IMR-90 (cell line): ENCODE measurements at regions not wholly inside any gene's neighbourhood (a gene's known extent, or its start where the extent isn't known, plus 50 kb on each side); places are given as distances from the start of the nearest gene placed in this dataset.
A peak's percentile ranks its signal among the peaks of the same experiment; 100 is the strongest.

ENCODE experiments used
- ATAC-seq: fragments of 200-7000 bp; cut with Tn5 transposase; 2 replicates; pipeline ENCODE4 v1.9.1; 2020; ENCODE audit warnings: low read depth, mild to moderate bottlenecking, moderate library complexity
- BruUV-seq: library from RNA; stranded (reverse); fragments of 400-500 nt; replicated peaks from 2 replicates; lab custom pipeline; 2021; lab: Mats Ljungman, UMichigan
- CTCF ChIA-PET: fragments of 300-600 bp; formaldehyde crosslinking; extraction: SDS; loops from one replicate; lab custom pipeline; 2021; ENCODE audit warnings: antibody characterized with exemption; lab: Yijun Ruan, JAX
- POLR2A ChIA-PET: fragments of 300-600 bp; sonication (Branson Sonifier 250); formaldehyde crosslinking; loops from one replicate; lab custom pipeline; 2022; ENCODE audit warnings: antibody characterized with exemption; ENCODE audit not compliant: unreplicated experiment; lab: Charles Lee
- DNase-seq: peaks from one replicate; pipeline ENCODE4 v3.0.0; 2013
- H2AFZ ChIP-seq: replicated peaks from 2 replicates; pipeline ENCODE3; 2013; ENCODE audit warnings: low read length, mild to moderate bottlenecking; ENCODE audit not compliant: poor library complexity
- H2AK5ac ChIP-seq: 2 replicates; pipeline ENCODE4 v1.6.1; 2013; ENCODE audit warnings: low read depth, low read length, inconsistent platforms
- H2AK9ac ChIP-seq: replicated peaks from 2 replicates; pipeline ENCODE3; 2013; ENCODE audit warnings: mild to moderate bottlenecking, low read depth, low read length, moderate library complexity; ENCODE audit not compliant: poor library complexity
- H2BK120ac ChIP-seq: 2 replicates; pipeline ENCODE4 v1.6.1; 2013; ENCODE audit warnings: low read depth, low read length, inconsistent platforms
- H2BK15ac ChIP-seq: 3 replicates; pipeline ENCODE4 v1.6.1; 2013; ENCODE audit warnings: low read depth, low read length, inconsistent platforms
- H2BK20ac ChIP-seq: 2 replicates; pipeline ENCODE4 v1.6.1; 2013; ENCODE audit warnings: low read depth, mild to moderate bottlenecking, inconsistent platforms, low read length, moderate library complexity
- H2BK5ac ChIP-seq: 2 replicates; pipeline ENCODE4 v1.6.1; 2013; ENCODE audit warnings: mild to moderate bottlenecking, low read depth, low read length, inconsistent platforms; ENCODE audit not compliant: poor library complexity, severe bottlenecking
- H3K14ac ChIP-seq: replicated peaks from 2 replicates; pipeline ENCODE4 v1.6.1; 2013; ENCODE audit warnings: low read depth, low read length, inconsistent platforms
- H3K18ac ChIP-seq: 2 replicates; pipeline ENCODE4 v1.6.1; 2013; ENCODE audit warnings: low read depth, low read length, control low read depth
- H3K23ac ChIP-seq: 2 replicates; pipeline ENCODE4 v1.6.1; 2013; ENCODE audit warnings: low read depth, low read length, inconsistent platforms
- H3K27ac ChIP-seq: 2 replicates; pipeline ENCODE4 v1.5.1; 2013; ENCODE audit warnings: mild to moderate bottlenecking, control low read depth, low read length; ENCODE audit not compliant: insufficient read depth
- H3K27me3 ChIP-seq: 2 replicates; pipeline ENCODE4 v1.6.1; 2013; ENCODE audit warnings: low read length; ENCODE audit not compliant: control insufficient read depth, insufficient read depth
- H3K36me3 ChIP-seq: 2 replicates; pipeline ENCODE4 v1.6.1; 2013; ENCODE audit warnings: low read length, mixed read lengths; ENCODE audit not compliant: control insufficient read depth, insufficient read depth
- H3K4ac ChIP-seq: 2 replicates; pipeline ENCODE4 v1.6.1; 2013; ENCODE audit warnings: low read depth, low read length, inconsistent platforms
- H3K4me1 ChIP-seq: 2 replicates; pipeline ENCODE4 v1.6.1; 2013; ENCODE audit warnings: low read length, mixed read lengths; ENCODE audit not compliant: control insufficient read depth, insufficient read depth
- H3K4me2 ChIP-seq: 2 replicates; pipeline ENCODE4 v1.6.1; 2013; ENCODE audit warnings: low read depth, mild to moderate bottlenecking, control low read depth, low read length, moderate library complexity
- H3K4me3 ChIP-seq: 2 replicates; pipeline ENCODE4 v1.5.1; 2013; ENCODE audit warnings: low read depth, mild to moderate bottlenecking, control low read depth, low read length, moderate library complexity; ENCODE audit not compliant: insufficient read depth
- H3K56ac ChIP-seq: 2 replicates; pipeline ENCODE4 v1.6.1; 2013; ENCODE audit warnings: low read length, inconsistent platforms; ENCODE audit not compliant: insufficient read depth; ENCODE audit errors: extremely low read depth
- H3K79me1 ChIP-seq, 2 experiments: 2 replicates each; pipeline ENCODE4 v1.6.1; 2013; ENCODE audit warnings: low read length in 2 of 2, inconsistent platforms in 1 of 2, low read depth in 1 of 2
- H3K9ac ChIP-seq: 2 replicates; pipeline ENCODE4 v1.6.1; 2013; ENCODE audit warnings: low read depth, low read length, control low read depth
- H3K9me1 ChIP-seq: 2 replicates; pipeline ENCODE4 v1.6.1; 2013; ENCODE audit warnings: low read length, inconsistent platforms; ENCODE audit not compliant: insufficient read depth
- H3K9me3 ChIP-seq: 2 replicates; pipeline ENCODE4 v1.6.1; 2013; ENCODE audit warnings: low read length; ENCODE audit not compliant: control insufficient read depth, insufficient read depth
- H4K20me1 ChIP-seq: 2 replicates; pipeline ENCODE4 v1.6.1; 2013; ENCODE audit warnings: low read length, inconsistent platforms; ENCODE audit not compliant: insufficient read depth
- H4K5ac ChIP-seq: 2 replicates; pipeline ENCODE4 v1.6.1; 2013; ENCODE audit warnings: mild to moderate bottlenecking, low read depth, low read length, control low read depth
- H4K8ac ChIP-seq, 2 experiments: 2 replicates each; pipeline ENCODE4 v1.6.1; 2013; ENCODE audit warnings: low read depth in 2 of 2, low read length in 2 of 2, control low read depth in 1 of 2, inconsistent platforms in 1 of 2
- H4K91ac ChIP-seq: 2 replicates; pipeline ENCODE4 v1.6.1; 2013; ENCODE audit warnings: low read depth, low read length, inconsistent platforms; ENCODE audit not compliant: insufficient read depth
- CEBPB ChIP-seq: IDR thresholded peaks from 2 replicates; pipeline ENCODE4 v1.6.1; 2012; ENCODE audit warnings: low read depth, low read length, improper control_type of control experiment
- CHD1 ChIP-seq: IDR thresholded peaks from 2 replicates; pipeline ENCODE4 v1.6.1; 2012; ENCODE audit warnings: low read depth, low read length, improper control_type of control experiment
- MAFK ChIP-seq: IDR thresholded peaks from 2 replicates; pipeline ENCODE4 v1.6.1; 2012; ENCODE audit warnings: low read depth, low read length, improper control_type of control experiment
- POLR2A ChIP-seq: IDR thresholded peaks from 2 replicates; pipeline ENCODE4 v1.6.1; 2012; ENCODE audit warnings: mild to moderate bottlenecking, low read depth, low read length
- RAD21 ChIP-seq: IDR thresholded peaks from 2 replicates; pipeline ENCODE4 v1.6.1; 2012; ENCODE audit warnings: low read length, improper control_type of control experiment
- RFX5 ChIP-seq: IDR thresholded peaks from 2 replicates; pipeline ENCODE4 v1.8.0; 2012; ENCODE audit warnings: low read depth, mild to moderate bottlenecking, low read length, moderate library complexity
- WGBS, 2 experiments: methylation state at CpG; one replicate each; pipeline versions ENCODE4 v1.1.5 to v1.1.7; 2013; ENCODE audit warnings: missing lambda C conversion rate in 2 of 2; ENCODE audit not compliant: insufficient read length in 1 of 2; ENCODE audit errors: extremely low coverage in 2 of 2; 5-methylcytosine and 5-hydroxymethylcytosine counted together
- dilution Hi-C: fragments of 300-500 bp; cut with HindIII; formaldehyde crosslinking; loops from one replicate; pipeline ENCODE4 v1.14.3; 2018; ENCODE audit warnings: low sequenced_read_pairs; ENCODE audit not compliant: unreplicated experiment
- in situ Hi-C: fragments of 300-500 bp; cut with MboI; formaldehyde crosslinking; loops from 3 replicates; pipeline ENCODE4 v1.14.3; 2019; ENCODE audit warnings: low sequenced_read_pairs, inconsistent platforms, mixed read lengths
- intact Hi-C: fragments of 100-400 bp; cut with micrococcal nuclease; formaldehyde crosslinking; loops from 2 replicates; pipeline ENCODE4 v1.10.0; 2022

- no peak overlapping the region for H2BK20ac ChIP-seq
- BruUV-seq = no TSS peak
- no peak overlapping the region for H3K4me2 ChIP-seq
- H4K5ac ChIP-seq = no peak overlapping the region
- ChIA-PET CTCF (no interaction called here), POLR2A (no interaction called here)
- H3K14ac ChIP-seq = no peak overlapping the region
- intact Hi-C loops = no loop called here
- no peaks in the 10 kb centered on the region for H3K36me3 ChIP-seq
- no peak for TF ChIP-seq CEBPB
- no peak for TF ChIP-seq RFX5
- TF ChIP-seq RAD21 = no peak
- TF ChIP-seq CHD1 = no peak
- no peak for TF ChIP-seq MAFK
- TF ChIP-seq POLR2A = no peak
- H4K8ac ChIP-seq = no peak overlapping the region
- H3K18ac ChIP-seq = no peak overlapping the region
- peaks cover 29 to 30% of the 10 kb centered on the region in 2 experiments for H3K79me1 ChIP-seq
- no peaks in the 10 kb centered on the region for H4K20me1 ChIP-seq
- H3K4ac ChIP-seq = no peak overlapping the region
- H2AK5ac ChIP-seq = no peak overlapping the region
- no peaks in the 10 kb centered on the region for H3K9me3 ChIP-seq
- no peak overlapping the region for H2AK9ac ChIP-seq
- DNase-seq (no peak), ATAC-seq (peak; percentile 32; the same call in 1 of the 2 replicates)
- H3K27ac ChIP-seq = no peak overlapping the region
- peaks cover 2% of the 10 kb centered on the region; the same call in 1 of the 2 replicates for H3K4me1 ChIP-seq
- in situ Hi-C loops = no loop called here
- H3K9ac ChIP-seq = no peak overlapping the region
- WGBS, 2 experiments = no CpG with 5 or more reads among the region's 1 CpG
- H3K23ac ChIP-seq = no peak overlapping the region
- H4K91ac ChIP-seq = no peak overlapping the region
- no peak overlapping the region for H2BK120ac ChIP-seq
- H2AFZ ChIP-seq = no peak overlapping the region
- no peak overlapping the region for H2BK5ac ChIP-seq
- H3K27me3 ChIP-seq = no peaks in the 10 kb centered on the region
- H3K56ac ChIP-seq = no peak overlapping the region
- H3K9me1 ChIP-seq = peaks cover 3% of the 10 kb centered on the region
- H3K4me3 ChIP-seq = no peak overlapping the region
- dilution Hi-C loops = no loop called here
- no peak overlapping the region for H2BK15ac ChIP-seq
Observed at GRCh38 chr13:107392205-107392604, 823.1 kb downstream of the LIG4 start.
